NB4 (cell line): ENCODE measurements at regions not wholly inside any gene's neighbourhood (a gene's known extent, or its start where the extent isn't known, plus 50 kb on each side); places are given as distances from the start of the nearest gene placed in this dataset.

Source experiments
- DNase-seq: peaks from one replicate; pipeline ENCODE4 v3.0.0; 2010; ENCODE audit warnings: low read depth
- H3K4me3 ChIP-seq: one replicate; pipeline ENCODE4 v1.5.1; 2011; ENCODE audit warnings: mild to moderate bottlenecking, low read depth, low read length, moderate library complexity
- MYC ChIP-seq: IDR thresholded peaks from 2 replicates; pipeline ENCODE4 v1.6.1; 2011; ENCODE audit warnings: low read depth, low read length
- POLR2A ChIP-seq: IDR thresholded peaks from 2 replicates; pipeline ENCODE4 v1.6.1; 2011; ENCODE audit warnings: mild to moderate bottlenecking; ENCODE audit not compliant: insufficient read length; ENCODE audit errors: extremely low read depth
- TF ChIP-seq, protein P1 (sequence below): IDR thresholded peaks from 2 replicates; pipeline ENCODE4 v1.6.1; 2011; ENCODE audit warnings: low read depth, low read length
- TF ChIP-seq, protein P2 (sequence below): IDR thresholded peaks from one replicate; pipeline ENCODE4 v1.5.1; 2012; ENCODE audit warnings: low read depth, low read length

DNA sequence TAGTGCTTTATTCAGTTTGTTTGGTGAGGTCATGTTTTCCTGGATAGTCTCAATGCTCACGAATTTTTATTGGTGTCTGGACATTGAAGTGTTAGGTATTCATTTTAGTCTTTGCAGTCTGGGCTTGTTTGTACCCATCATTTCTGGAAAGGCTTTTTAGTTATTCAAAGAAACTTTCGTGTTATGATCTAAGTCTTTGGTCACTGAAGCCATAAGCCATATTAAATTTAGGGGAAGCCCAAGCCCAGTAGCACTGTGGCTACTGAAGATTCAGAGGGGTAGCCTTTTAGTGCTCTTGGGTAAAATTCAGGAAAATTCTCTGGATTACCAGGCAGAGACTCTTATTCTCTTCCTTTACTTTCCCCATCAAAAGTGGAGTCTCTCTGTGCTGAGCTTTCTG lies 56.2 kb upstream of the PEX5L start:
- no peak overlapping the region for H3K4me3 ChIP-seq
- no peak for DNase-seq
- TF ChIP-seq, protein P1, sequence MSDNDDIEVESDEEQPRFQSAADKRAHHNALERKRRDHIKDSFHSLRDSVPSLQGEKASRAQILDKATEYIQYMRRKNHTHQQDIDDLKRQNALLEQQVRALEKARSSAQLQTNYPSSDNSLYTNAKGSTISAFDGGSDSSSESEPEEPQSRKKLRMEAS: no peak
- TF ChIP-seq POLR2A (no peak), MYC (no peak)
- TF ChIP-seq, protein P2, sequence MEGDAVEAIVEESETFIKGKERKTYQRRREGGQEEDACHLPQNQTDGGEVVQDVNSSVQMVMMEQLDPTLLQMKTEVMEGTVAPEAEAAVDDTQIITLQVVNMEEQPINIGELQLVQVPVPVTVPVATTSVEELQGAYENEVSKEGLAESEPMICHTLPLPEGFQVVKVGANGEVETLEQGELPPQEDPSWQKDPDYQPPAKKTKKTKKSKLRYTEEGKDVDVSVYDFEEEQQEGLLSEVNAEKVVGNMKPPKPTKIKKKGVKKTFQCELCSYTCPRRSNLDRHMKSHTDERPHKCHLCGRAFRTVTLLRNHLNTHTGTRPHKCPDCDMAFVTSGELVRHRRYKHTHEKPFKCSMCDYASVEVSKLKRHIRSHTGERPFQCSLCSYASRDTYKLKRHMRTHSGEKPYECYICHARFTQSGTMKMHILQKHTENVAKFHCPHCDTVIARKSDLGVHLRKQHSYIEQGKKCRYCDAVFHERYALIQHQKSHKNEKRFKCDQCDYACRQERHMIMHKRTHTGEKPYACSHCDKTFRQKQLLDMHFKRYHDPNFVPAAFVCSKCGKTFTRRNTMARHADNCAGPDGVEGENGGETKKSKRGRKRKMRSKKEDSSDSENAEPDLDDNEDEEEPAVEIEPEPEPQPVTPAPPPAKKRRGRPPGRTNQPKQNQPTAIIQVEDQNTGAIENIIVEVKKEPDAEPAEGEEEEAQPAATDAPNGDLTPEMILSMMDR: no peak

DNA sequence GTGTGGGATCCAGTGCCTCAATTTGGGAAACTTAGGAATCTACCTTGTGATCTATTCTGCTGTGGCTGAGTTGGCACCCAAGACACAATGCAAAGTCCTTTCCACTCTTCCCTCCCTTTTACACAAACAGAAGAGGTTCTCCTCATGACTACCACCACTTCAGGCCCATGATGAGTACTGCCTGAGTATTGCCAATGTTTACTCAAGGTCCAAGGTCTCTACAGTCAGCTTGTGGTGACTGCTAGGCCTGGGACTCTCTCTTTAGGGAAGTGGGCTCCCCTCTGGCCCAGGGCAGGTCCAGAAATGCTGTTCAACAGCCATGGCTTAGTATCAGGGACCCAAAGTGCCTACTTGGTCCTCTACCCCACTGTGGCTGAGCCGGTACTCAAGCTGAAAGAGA lies 56.8 kb upstream of the PEX5L start:
- H3K4me3 ChIP-seq: no peak overlapping the region
- TF ChIP-seq, protein P2: no peak
- TF ChIP-seq MYC (no peak), POLR2A (no peak)
- TF ChIP-seq, protein P1: no peak
- DNase-seq: no peak

DNA sequence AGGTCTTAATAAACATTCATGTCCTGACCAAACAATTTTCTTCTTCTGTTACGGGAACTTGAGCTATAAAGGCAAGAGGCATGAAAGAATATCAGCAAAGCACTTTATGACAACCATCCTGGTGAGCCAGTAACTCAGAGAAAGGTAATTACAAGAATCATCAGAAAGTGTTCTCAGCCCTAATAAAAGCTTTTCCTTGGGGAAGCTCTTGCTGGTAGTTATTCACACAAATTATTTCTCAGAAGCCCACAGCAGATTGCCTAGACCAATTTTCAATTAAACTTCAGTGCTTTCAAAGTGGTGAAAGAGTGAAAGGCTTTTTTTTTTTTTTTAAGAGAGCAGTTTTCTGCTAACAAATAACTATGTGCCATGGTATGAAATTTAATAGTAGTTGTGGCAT lies 60.9 kb upstream of the PEX5L start:
- no peak overlapping the region for H3K4me3 ChIP-seq
- no peak for DNase-seq
- TF ChIP-seq, protein P2: no peak
- TF ChIP-seq POLR2A: no peak
- no peak for TF ChIP-seq MYC

DNA sequence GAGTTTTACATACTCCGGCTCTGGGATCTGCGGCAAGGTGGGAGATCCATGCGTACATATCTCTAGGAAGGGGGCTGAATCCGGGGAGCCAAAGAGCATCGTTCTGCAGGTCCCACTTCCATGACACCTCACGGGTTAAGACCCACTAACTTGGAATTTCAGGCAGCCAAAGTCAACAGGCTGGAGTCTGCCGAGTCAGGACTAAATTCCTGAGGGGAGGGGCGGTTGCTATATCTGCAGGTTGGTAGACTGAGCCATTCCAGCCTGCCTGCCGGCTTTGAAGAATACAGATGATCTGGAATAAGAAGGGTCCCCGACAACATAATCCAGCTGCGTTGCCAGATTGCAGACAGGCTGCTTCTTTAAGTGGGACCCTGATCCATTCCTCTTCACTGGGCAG lies 65.4 kb upstream of the PEX5L start:
- no peak for DNase-seq
- TF ChIP-seq, protein P2: no peak
- TF ChIP-seq, protein P1: no peak
- TF ChIP-seq POLR2A: no peak
- no peak for TF ChIP-seq MYC
- H3K4me3 ChIP-seq: no peak overlapping the region

DNA sequence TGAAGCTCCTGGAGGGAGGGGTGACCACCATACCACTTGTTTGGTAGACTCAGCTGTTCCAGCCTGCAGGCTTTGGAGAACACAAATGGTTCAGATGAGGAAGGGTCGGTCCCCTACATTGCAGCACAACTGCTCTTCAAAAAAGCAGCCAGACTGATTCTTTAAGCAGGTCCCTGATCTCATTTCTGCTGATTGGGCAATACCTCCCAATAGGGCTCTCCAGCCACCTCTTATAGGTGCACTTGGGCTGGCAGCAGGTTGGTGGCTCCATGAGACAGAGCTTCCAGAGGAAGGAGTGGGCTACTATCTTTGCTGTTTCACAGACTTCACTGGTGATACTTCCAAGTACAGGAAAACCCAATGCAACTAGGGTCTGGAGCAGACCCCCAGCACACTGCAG lies 65.9 kb upstream of the PEX5L start:
- no peak for TF ChIP-seq MYC
- TF ChIP-seq POLR2A: no peak
- TF ChIP-seq, protein P1: no peak
- TF ChIP-seq, protein P2: no peak
- DNase-seq: no peak
- H3K4me3 ChIP-seq: no peak overlapping the region

DNA sequence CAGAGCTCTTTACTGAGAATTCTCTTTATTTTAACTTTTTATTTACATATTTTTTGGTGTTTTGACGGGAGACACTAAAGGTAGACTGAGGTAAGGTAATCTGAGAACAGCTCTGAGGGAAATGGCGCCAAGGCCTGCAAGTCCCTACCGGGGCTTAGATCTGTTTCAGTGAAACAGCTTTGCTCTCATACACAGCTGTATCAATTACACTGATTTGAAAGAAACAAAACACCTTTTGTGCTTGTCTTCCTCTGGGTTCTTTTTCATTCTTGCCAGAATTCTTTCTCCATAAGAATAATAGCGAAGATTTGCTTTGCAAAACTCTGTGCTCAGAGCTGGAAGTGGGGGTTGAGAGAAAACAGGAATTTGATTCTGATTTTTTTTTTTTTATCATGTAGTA lies 79.5 kb upstream of the PEX5L start:
- DNase-seq: no peak
- TF ChIP-seq MYC: no peak
- no peak for TF ChIP-seq POLR2A
- TF ChIP-seq, protein P2: no peak
- TF ChIP-seq, protein P1: no peak
- no peak overlapping the region for H3K4me3 ChIP-seq
